GM18909 (cell line): ENCODE measurements at regions not wholly inside any gene's neighbourhood (a gene's known extent, or its start where the extent isn't known, plus 50 kb on each side); places are given as distances from the start of the nearest gene placed in this dataset.
"Not testable (repeated sequence)": the region's sequence is repeated elsewhere in the genome, so short reads cannot be mapped to it uniquely, and the experiment has no call there.

ENCODE experiments used
- ATAC-seq: cut with Tn5 transposase; IDR thresholded peaks from one replicate; pipeline ENCODE4 v1.9.1; 2021; ENCODE audit warnings: mild to moderate bottlenecking; ENCODE audit not compliant: unreplicated experiment, poor library complexity

DNA sequence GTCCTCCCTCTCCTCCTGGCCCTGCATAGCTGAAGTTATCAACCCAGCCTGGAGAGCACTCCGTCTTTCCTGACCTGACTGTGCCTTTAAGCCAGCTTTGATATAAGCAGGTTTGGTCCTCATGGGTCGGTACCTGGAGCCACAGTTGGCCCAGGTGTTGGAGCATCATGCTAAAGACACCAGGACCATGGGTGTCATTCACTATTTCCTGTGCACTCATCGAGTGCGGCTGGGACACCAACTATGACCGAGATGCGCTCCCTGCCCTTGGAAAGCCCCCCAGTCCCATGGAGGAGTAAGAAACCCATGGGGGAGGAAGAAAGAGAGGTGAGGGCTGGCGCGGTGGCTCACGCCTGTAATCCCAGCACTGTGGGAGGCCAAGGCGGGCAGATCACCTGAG, 78.9 kb upstream of the CCND2 start:
- no peak for ATAC-seq

DNA sequence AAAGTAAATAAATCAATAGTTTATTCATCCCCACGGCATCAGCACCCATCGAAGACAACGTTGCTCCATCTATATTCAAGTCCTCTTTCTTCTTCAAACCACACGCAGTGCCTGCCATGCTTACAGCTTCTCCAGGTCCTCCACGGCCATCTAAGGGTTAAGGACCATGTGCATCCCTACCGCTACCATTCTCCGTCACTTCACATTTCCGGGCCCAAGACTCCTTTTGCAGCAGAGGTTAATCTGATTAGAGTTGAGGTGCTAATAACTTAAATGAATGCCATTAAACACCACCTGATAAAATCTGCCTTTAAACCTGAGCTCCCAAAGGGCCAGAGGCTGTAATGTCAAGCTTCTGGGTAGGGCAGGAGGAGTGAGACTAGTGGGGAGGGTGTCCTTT, 79.7 kb upstream of the CCND2 start:
- ATAC-seq, result no peak

DNA sequence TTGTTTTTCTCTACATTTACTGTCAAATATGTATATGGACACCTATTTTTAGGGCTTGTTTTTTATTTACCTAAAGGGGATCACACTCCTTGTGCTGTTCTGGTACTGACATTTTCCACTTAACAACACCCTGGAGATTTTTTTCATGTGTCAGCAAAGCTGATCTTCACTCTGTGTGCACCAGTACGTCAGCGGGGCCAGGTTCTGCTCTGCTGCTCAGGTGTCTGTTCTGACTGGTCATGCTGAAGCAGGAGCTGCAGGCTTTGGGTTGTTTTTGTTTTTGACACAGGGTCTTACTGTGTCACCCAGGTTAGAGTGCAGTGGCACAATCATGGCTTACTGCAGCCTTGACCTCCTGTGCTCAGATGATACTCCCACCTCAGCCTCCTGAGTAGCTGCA, 81.9 kb upstream of the CCND2 start:
- no peak for ATAC-seq

DNA sequence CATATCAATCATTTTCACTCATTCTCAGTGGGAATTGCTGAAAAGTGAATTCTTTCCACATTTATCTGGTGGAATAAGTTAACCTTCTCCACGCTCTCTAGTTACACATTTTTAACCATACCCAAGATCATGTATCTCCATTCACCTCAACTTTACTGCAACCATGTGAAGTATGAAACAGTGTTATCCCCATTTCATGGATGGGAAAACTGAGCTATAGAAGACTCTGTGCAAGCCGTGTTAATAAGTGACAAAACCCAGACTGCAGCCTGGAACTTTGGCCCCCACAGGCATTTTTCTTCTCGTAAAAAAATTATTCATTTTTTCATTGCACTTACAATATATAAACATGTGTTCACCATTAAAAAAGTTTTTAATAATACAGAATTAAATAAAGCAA, 82.4 kb upstream of the CCND2 start:
- no peak for ATAC-seq

DNA sequence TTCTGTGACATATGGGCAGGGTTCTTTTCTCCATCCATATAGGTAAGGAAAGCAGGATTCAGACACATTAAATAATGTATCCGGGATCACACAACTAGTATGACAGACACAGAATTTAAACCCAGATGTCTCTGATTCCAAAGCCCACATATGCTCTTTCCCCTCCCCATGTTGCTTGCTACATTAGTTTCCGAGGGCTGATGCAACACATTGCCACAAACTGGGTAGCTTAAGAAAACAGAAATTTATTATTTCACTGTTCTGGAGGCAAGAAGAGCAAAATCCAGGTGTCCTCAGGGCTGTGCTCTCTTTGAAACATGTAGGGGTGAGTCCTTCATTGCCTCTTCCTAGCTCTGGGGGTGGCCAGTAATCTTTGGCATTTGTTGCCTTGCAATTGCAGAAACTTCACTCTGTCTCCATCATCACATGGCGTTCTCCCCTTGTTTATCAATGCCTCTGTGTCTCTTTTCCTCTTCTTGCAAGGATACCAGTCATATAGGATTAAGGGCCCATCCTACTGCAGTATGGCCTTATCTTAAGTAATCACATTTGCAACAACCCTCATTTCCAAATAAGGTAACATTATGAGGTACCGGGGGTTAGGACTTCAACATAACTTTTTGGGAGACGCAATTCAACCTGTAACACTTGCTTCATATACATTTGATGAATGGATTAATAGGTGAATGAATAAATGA, 83.0 kb upstream of the CCND2 start:
- no peak for ATAC-seq

DNA sequence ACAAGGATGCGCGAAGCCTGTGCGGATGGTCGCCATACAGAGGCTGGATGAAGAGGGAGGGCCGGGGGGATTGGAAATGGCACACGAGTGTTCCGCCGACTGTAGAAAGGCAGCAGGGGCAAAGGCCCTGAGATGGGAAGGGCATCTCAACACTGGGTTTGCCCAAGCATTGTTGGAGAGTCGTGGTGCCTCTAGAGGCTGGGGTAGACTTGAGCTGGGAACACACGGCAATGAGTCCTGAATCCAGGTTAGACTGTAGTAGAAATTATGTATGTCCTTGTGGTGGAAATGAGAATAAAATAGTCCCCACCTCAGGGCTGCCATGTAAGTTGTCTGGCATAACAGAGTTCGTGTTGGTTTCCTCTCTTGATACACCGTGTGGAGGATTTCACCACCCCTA, 83.8 kb upstream of the CCND2 start:
- ATAC-seq, result no peak

DNA sequence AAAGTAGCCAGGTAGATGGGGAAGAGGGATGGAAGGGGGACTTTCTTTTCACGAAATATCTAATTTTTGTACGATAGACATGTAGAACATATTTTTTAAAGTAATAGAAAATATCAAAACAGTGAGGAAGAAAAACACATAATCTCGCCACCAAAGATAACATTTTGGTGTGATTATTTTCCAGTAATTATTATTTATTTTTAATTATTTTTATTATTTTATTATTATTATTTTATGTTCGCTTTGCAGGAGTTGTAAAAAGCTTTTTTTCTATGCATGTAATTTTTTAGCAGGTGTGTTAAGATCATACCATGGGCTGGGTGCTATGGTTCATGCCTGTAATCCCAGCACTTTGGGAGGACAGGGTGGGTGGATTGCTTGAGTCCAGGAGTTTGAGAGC, 85.6 kb upstream of the CCND2 start:
- ATAC-seq, result no peak

DNA sequence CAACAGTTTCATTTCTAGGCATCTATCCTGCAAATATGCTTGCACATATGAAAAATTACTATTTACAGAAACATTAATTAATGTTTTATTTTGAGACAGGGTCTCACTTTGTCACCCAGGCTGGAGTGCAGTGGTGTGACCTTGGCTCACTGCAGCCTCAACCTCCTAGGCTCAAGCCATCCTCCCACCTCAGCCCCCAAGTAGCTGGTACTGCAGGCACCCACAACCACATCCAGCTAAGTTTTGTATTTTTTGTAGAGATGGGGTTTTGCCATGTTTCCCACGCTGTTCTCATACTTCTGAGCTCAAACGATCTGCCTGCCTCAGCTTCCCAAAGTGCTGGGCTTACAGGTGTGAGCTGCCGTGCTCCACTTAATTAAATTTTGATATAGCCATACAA, 86.2 kb upstream of the CCND2 start:
- ATAC-seq, result not testable (repeated sequence)

DNA sequence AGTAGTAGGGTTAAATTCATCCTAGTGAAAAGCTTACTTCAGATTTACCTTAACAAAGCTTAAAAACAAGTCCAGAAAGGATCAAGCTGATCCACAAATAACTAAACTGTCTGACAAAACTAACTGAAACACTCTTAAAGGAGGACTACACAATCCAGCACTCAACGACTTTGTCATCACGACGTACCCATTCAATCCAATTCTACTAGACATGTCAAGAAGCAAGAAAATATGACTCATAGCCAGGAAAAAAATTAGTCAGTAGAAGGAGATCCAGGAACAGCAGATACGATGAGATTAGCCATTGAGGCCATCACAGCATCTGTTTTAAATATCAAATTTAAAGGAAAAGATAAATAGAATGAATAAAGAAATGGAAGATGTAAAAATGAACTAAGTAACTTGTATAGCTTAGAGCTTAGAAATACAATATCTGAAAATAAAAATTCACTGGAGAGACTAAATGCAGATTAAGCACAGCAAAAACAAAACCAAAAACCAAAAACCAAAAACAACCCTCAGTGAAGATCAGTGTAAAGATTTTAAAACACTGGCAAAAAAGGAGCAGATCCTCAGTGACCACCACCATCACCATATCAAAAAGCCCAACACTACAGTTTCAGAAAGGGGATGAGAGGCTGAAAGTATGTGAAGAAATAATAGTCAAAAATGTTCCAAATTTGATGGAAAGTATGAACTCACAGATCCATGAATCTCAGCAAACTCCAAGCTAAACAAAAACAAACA, 95.0 kb upstream of the CCND2 start:
- no peak for ATAC-seq

DNA sequence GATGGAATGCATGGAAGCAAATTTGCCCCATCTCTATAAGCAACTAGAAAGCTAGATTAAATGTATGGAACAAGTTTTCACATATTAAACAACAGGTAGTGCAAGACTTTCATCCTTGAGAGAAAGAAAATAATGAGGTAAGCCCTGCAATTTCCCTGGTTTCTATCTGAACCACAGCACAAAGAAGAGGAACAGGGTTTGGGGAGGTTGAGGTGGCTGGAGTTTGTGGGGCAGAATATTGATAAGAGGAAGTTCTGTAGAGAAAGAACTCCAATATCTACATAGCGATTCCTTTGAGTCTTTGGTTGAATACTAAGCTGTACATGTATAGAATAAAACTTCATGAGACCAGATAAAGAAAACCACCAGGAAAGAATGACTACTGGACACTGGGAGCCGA, 96.3 kb upstream of the CCND2 start:
- no peak for ATAC-seq

DNA sequence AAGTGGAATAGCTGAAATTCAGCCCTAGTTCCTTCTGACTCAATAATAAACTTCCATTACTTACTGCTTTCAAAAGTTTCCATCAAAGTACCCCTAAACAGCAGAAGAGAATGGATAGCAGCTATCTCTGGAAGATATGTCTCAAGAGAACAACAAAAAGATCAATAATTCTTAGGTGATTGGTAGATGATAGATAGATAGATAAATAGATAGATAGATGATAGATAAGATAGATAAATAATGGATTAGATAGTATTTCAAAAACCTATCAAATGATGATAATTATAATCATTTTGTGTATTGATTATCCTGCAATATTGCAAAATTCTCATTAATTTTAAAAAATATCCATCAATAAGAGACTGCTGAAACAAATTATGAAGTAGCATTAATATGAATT, 97.4 kb upstream of the CCND2 start:
- no peak for ATAC-seq

DNA sequence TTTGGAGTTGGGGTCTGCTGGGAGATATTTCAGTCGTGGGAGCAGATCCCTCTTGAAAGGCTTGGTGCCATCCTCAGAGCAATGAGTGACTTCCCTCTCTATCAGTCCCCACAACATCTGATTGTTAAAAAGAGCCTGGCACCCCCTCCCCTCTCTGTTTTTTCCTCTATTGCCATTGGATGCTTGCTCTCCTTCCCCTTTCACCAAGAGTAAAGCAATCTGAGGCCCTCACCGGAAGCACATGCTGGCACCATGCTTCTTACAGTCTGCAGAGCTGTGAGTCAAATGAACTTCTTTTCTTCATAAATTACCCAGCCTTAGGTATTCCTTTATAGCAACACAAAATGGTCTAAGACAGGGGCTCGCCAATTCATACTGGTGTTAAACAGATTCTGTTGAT, 99.1 kb upstream of the CCND2 start:
- ATAC-seq, result no peak

DNA sequence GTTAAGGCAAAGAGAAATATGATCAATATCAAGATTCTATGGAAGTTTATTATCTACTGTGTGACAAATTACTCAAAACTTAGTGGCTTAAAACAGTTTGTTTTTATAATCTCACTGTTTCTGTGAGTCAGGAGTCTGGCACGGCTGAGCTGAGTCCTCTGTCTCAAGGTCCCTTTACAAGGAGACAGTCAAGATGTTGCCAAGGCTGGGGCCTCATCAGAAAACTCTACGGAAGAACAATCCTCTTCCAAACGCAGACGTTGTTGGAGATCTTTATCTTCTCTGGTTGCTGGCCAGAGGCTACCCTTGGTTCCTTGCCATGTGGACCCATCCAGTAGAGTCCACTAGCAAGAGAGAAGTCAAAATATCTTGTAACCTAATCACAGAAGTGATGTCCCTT, 100.6 kb upstream of the CCND2 start:
- no peak for ATAC-seq

DNA sequence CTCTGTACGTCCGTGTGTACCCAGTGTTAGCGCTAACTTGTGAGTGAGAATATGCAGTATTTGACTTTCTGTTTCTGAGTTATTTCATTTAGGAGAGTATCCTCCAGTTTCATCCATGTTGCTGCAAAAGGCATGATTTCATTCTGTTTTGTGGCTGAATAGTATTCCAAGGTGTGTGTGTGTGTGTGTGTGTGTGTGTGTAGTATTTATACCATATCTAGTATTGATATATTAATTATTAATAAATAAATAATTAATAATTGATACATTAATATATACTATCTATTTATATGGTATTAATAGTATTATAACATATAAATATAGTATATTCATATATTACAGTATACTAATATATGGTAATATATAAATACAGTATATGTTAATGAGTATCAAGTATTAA, 101.8 kb upstream of the CCND2 start:
- no peak for ATAC-seq

DNA sequence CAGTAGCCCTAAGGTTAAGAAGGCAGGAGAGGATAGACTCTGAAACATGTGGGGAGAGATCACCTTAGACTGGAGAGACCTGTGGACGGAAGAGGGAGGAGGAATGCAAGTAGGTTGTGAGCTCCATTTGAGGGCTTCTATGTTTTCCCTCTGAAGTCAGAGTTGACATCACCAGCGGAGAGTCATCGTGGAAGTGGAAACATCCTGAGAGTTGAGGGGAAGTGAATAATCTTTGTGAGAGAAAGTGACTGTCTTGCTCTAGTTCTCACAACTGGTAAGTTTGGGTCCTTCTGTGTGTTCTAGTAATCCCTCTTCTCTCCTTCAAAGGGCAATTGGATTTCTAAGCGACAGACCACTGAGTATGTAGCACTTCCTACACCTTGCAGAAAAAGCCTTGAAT, 103.6 kb upstream of the CCND2 start:
- ATAC-seq, result no peak

DNA sequence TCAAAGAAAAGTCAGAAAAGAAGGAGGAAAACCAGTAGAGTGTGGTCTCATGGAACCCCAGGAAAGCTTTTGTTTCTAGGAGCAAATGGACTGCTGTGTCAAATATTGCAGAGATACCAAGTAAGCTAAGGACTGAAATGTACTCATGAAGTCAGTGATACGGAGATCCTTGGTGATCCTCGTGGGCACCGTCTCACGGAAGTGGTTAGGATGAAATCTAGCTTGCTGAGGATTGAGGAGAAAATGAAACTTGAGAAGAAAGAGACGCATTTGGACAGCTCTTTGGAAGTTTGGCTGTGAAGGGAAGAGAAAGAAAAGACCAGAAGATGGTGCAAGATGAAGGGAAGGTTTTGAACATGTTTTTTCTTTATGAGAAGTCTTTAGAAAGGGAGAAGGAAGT, 104.0 kb upstream of the CCND2 start:
- ATAC-seq, result no peak

DNA sequence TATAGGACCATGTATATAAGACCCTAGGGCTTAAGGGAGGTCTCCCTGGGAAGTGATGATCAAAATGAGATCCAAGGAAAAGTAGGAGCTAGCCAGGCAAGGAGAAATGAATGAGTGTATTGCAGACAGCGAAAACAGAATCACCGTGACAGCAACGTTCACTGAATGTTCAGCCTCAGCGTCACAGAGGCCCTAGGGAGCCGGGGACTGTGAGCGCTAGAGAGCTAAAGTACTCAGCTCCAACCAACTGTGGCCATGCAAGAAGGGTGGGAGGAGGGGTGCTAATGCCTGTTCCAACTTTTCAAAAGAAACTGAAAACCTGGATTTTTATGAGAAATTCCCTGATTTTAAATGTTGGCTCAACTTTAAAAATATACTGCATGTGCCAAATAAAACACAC, 105.5 kb upstream of the CCND2 start:
- no peak for ATAC-seq

DNA sequence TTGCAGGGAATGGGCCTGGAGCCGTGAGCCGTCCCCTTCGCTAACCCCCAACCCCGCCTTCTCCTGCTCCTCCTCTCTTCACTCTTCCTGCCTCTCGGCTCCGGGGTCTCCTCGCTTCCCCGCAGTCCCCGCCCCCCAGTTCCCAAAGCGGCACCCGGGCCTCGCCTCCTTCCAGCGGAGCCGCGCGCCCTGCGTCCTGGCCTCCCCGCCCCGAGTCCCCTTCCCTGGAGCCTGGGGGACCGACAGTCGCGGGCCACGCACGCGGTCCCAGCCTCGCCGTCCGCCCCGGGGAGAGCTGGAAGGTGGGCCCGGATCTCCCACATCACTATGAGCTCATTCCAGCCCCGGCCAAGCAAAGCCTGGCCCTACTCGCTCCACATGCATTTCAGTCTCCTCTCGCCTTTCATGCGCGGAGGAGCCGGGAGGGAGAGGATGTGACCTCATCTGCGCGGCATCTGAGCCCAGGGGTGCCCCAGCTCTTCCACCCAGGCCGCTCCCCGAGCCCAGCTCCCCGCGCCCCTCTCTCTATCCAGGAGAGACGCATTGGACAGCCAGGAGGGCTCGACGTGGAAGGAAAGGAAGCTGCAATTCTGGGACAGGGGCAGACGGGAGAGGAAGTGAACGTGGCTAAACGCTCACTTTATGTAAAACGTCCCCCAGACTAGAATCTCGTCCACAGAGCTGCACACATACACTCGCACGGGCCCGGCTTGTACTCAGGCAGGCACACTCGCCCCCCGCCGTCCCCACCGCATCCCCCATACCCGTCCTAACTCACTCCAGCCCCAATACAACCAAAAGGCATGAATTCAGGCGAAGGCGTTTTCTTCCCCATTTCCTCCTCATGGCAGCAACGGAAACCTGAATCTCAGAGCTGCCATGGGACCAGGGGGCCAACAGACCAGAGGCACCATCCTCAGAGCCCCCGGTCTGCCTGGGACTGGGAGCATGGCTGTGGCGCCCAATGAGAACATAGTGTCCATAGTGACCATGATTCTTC, 108.7 kb upstream of the CCND2 start:
- ATAC-seq, result peak; percentile 77

DNA sequence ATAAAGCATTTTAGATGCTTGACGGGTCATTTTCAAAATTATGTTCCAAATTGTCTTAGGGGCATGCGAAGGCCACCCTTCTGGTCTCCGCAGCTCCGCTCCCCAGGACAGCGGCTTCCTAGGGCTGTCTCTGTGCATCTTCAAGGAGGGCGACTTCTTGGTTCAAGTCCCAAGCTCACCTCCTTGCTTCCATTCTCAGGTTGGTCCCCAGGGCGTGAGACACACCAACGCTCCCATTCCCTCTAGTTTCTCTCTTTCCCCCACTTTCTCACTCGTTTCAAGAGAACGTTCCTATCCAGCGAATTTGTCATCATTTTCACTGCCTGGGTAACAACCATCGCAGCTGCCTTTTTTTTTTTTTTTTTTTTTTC, 109.4 kb upstream of the CCND2 start:
- no peak for ATAC-seq

DNA sequence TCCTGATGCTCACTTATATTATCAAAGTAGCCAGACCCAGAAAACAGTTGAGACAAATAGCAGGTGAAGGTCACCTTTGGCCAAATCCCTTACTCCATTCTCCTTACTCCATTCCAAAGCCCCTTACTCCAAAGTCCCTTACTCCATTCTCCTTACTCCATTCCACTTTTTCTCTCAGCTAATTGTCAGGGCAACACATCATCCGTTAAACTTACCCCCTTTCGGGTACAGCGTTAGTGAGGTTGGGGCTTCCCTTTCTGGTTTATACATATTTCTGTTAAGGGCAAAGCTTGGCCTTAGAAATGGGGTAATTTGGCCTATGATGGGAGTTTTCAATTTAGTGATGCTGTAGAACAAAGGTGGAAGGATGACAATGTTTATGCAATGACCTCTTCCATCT, 111.8 kb upstream of the CCND2 start:
- no peak for ATAC-seq
